NB4 (cell line): ENCODE measurements at regions not wholly inside any gene's neighbourhood (a gene's known extent, or its start where the extent isn't known, plus 50 kb on each side); places are given as distances from the start of the nearest gene placed in this dataset.
"Not testable (repeated sequence)": the region's sequence is repeated elsewhere in the genome, so short reads cannot be mapped to it uniquely, and the experiment has no call there.

Source experiments
- DNase-seq: peaks from one replicate; pipeline ENCODE4 v3.0.0; 2010; ENCODE audit warnings: low read depth
- H3K4me3 ChIP-seq: one replicate; pipeline ENCODE4 v1.5.1; 2011; ENCODE audit warnings: mild to moderate bottlenecking, low read depth, low read length, moderate library complexity
- CTCF ChIP-seq: IDR thresholded peaks from one replicate; pipeline ENCODE4 v1.5.1; 2012; ENCODE audit warnings: low read depth, low read length
- MYC ChIP-seq: IDR thresholded peaks from 2 replicates; pipeline ENCODE4 v1.6.1; 2011; ENCODE audit warnings: low read depth, low read length
- POLR2A ChIP-seq: IDR thresholded peaks from 2 replicates; pipeline ENCODE4 v1.6.1; 2011; ENCODE audit warnings: mild to moderate bottlenecking; ENCODE audit not compliant: insufficient read length; ENCODE audit errors: extremely low read depth
- TF ChIP-seq, protein P1 (sequence below): IDR thresholded peaks from 2 replicates; pipeline ENCODE4 v1.6.1; 2011; ENCODE audit warnings: low read depth, low read length

- H3K4me3 ChIP-seq = no peak overlapping the region
- DNase-seq = no peak
- TF ChIP-seq, protein P1, sequence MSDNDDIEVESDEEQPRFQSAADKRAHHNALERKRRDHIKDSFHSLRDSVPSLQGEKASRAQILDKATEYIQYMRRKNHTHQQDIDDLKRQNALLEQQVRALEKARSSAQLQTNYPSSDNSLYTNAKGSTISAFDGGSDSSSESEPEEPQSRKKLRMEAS = no peak
- TF ChIP-seq MYC (no peak), POLR2A (no peak), CTCF (no peak)
Observed at GRCh38 chr6:68497927-68498326, 137.2 kb upstream of the ADGRB3 start.

GRCh38 chr6:68494880-68495279 is 140.2 kb upstream of the ADGRB3 start:
- not testable (repeated sequence) for DNase-seq, H3K4me3 ChIP-seq

DNA sequence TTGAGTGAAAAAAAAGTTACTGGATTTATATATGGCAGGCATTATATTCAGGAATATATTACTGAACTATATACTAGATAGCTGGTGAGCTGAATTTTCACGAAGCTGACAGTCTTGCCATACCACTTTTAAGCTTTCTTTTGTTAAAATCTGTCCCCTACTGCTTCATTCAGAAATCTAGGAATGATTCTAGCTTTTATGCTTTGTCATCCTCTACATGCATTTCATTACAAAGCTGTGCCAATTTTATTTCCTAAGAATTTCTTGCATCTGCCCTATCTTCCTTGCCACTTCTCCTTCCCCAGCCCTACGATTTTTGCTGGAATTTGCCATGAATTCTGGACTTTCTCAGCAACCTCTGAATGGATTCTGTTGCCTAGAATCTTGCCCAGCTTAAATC is 158.5 kb upstream of the ADGRB3 start:
- DNase-seq = no peak
- TF ChIP-seq POLR2A (no peak), MYC (no peak), CTCF (no peak)
- TF ChIP-seq, protein P1 = no peak
- no peak overlapping the region for H3K4me3 ChIP-seq

- H3K4me3 ChIP-seq = no peak overlapping the region
- no peak for DNase-seq
- TF ChIP-seq, protein P1 = no peak
- no peak for TF ChIP-seq POLR2A
- no peak for TF ChIP-seq MYC
- TF ChIP-seq CTCF = no peak
Observed at GRCh38 chr6:68473433-68474210, 161.5 kb upstream of the ADGRB3 start.

GRCh38 chr6:68468244-68468884 is 166.7 kb upstream of the ADGRB3 start:
- DNase-seq = peak; percentile 38
- no peak overlapping the region for H3K4me3 ChIP-seq
- TF ChIP-seq MYC (no peak), CTCF (peak; percentile 59), POLR2A (no peak)
- TF ChIP-seq, protein P1 = no peak

DNA sequence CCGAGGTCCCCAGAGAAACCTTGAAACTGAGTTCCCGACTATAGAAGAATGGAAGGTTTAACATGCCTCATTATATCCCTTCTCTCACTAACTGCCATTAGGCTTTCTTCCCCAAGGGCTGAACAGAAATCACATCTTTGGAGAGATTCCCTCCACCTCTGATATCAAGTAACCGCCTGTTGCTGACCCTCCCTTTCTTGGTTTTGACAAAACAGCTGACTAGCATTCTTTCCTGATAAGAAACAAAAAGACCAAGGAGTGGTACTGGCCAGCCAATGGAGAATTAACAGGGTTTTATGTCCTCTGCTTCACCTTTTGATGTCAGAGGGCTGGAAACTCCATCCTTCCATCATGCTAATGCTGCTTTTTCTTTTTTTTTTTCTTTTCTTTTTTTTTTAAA is 176.6 kb upstream of the ADGRB3 start:
- DNase-seq = no peak
- TF ChIP-seq CTCF = no peak
- TF ChIP-seq, protein P1 = no peak
- TF ChIP-seq POLR2A = no peak
- no peak for TF ChIP-seq MYC
- no peak overlapping the region for H3K4me3 ChIP-seq
